GM18520 (cell line): ENCODE measurements at regions not wholly inside any gene's neighbourhood (a gene's known extent, or its start where the extent isn't known, plus 50 kb on each side); places are given as distances from the start of the nearest gene placed in this dataset.
"Not testable (repeated sequence)": the region's sequence is repeated elsewhere in the genome, so short reads cannot be mapped to it uniquely, and the experiment has no call there.

Experiments
- ATAC-seq: cut with Tn5 transposase; IDR thresholded peaks from one replicate; pipeline ENCODE4 v1.9.1; 2021; ENCODE audit not compliant: unreplicated experiment

GRCh38 chr5:115439042-115439441 lies 105.5 kb downstream of the FEM1C start:
- no peak for ATAC-seq

- no peak for ATAC-seq
These were observed 108.5 kb downstream of the FEM1C start for GRCh38 chr5:115435778-115436712.

GRCh38 chr5:115435065-115435777 lies 109.4 kb downstream of the FEM1C start:
- no peak for ATAC-seq

- ATAC-seq = no peak
These were observed 110.7 kb downstream of the FEM1C start for GRCh38 chr5:115433918-115434317.

GRCh38 chr5:115432691-115433090 lies 111.9 kb downstream of the FEM1C start:
- no peak for ATAC-seq

GRCh38 chr5:115431116-115431515 lies 113.5 kb downstream of the FEM1C start:
- no peak for ATAC-seq

GRCh38 chr5:115430374-115430773 lies 114.2 kb downstream of the FEM1C start:
- no peak for ATAC-seq

GRCh38 chr5:115429345-115429940 lies 115.1 kb downstream of the FEM1C start:
- ATAC-seq = no peak

GRCh38 chr5:115428676-115429075 lies 115.9 kb downstream of the FEM1C start:
- ATAC-seq = no peak

- no peak for ATAC-seq
These were observed 116.3 kb downstream of the FEM1C start for GRCh38 chr5:115428248-115428647.

- no peak for ATAC-seq
These were observed 120.1 kb downstream of the FEM1C start for GRCh38 chr5:115424446-115424845.

- no peak for ATAC-seq
These were observed 120.5 kb downstream of the FEM1C start for GRCh38 chr5:115424030-115424429.

GRCh38 chr5:115423541-115423940 lies 121.0 kb downstream of the FEM1C start:
- ATAC-seq = no peak

- ATAC-seq = no peak
These were observed 121.5 kb downstream of the FEM1C start for GRCh38 chr5:115423051-115423450.

GRCh38 chr5:115420812-115421211 lies 123.8 kb downstream of the FEM1C start:
- ATAC-seq = not testable (repeated sequence)

GRCh38 chr5:115419846-115420585 lies 123.6 kb upstream of the CCDC112 start:
- no peak for ATAC-seq

GRCh38 chr5:115418788-115419187 lies 122.3 kb upstream of the CCDC112 start:
- no peak for ATAC-seq

- ATAC-seq = no peak
These were observed 120.6 kb upstream of the CCDC112 start for GRCh38 chr5:115417076-115417475.

GRCh38 chr5:115415143-115415491 lies 118.7 kb upstream of the CCDC112 start:
- peak; percentile 42 for ATAC-seq

- ATAC-seq = peak; percentile 31
These were observed 118.1 kb upstream of the CCDC112 start for GRCh38 chr5:115414406-115415142.
